K562 (cell line): ENCODE measurements at regions not wholly inside any gene's neighbourhood (a gene's known extent, or its start where the extent isn't known, plus 50 kb on each side); places are given as distances from the start of the nearest gene placed in this dataset.

Experiments
- ATAC-seq: fragments of 200-7000 bp; cut with Tn5 transposase; 3 replicates; pipeline ENCODE4 v1.9.1; 2020; ENCODE audit warnings: moderate library complexity
- BruUV-seq: library from RNA; stranded (reverse); fragments of 400-500 nt; replicated peaks from 2 replicates; lab custom pipeline; 2021; lab: Mats Ljungman, UMichigan
- CTCF ChIA-PET: fragments of 300-600 bp; formaldehyde crosslinking; extraction: SDS; loops from one replicate; lab custom pipeline; 2021; ENCODE audit warnings: low intra/inter-chr PET ratio; lab: Yijun Ruan, JAX
- POLR2A ChIA-PET: fragments of 300-600, 350-650 bp; sonication (Branson Sonifier 250); formaldehyde crosslinking; extraction: SDS; loops from one replicate; lab custom pipeline; 2021; ENCODE audit warnings: antibody characterized with exemption, inconsistent platforms; lab: Yijun Ruan, JAX
- DNase-seq, 4 experiments: peaks; one replicate each; pipeline versions ENCODE4 v3.0.0 to v3.0.0-alpha.2; 2011 to 2018; ENCODE audit warnings: low spot score in 3 of 4, mixed read lengths in 3 of 4; ENCODE audit errors: extremely low read depth in 1 of 4
- FAIRE-seq: peaks from 2 replicates; lab custom pipeline; 2011; peaks lifted over from hg19 to GRCh38; lab: Jason Lieb, UNC
- H2AFZ ChIP-seq: 2 replicates; pipeline ENCODE4 v1.6.0; 2011; ENCODE audit warnings: low read depth, low read length, control low read depth, inconsistent platforms
- H3K27ac ChIP-seq: fragments of 200-600 bp; 3 replicates; pipeline ENCODE4 v1.8.0; 2011; ENCODE audit warnings: low read depth, mild to moderate bottlenecking, control low read depth, inconsistent platforms, low read length, moderate library complexity, mixed read lengths; ENCODE audit errors: extremely low read depth
- H3K27me3 ChIP-seq, 2 experiments: fragments of 300-600 bp in 1 of 2; 2 replicates in 1 of 2; 3 replicates in 1 of 2; pipeline versions ENCODE4 v1.6.0 to v1.8.0; 2011; ENCODE audit warnings: inconsistent platforms in 2 of 2, low read length in 2 of 2, mild to moderate bottlenecking in 1 of 2, mixed read lengths in 1 of 2, moderate library complexity in 1 of 2; ENCODE audit not compliant: control insufficient read depth in 2 of 2, insufficient read depth in 2 of 2
- H3K36me3 ChIP-seq: fragments of 300-600 bp; 3 replicates; pipeline ENCODE4 v1.8.0; 2011; ENCODE audit warnings: mild to moderate bottlenecking, low read length, inconsistent platforms; ENCODE audit not compliant: control insufficient read depth, insufficient read depth
- H3K4me1 ChIP-seq, 2 experiments: fragments of 200-600 bp in 1 of 2; replicated peaks in 1 of 2; 2 replicates in 1 of 2; 3 replicates in 1 of 2; pipeline versions ENCODE4 v1.5.1 to v1.8.0; 2011; ENCODE audit warnings: inconsistent platforms in 2 of 2, low read length in 2 of 2, mild to moderate bottlenecking in 1 of 2, mixed read lengths in 1 of 2, moderate library complexity in 1 of 2; ENCODE audit not compliant: control insufficient read depth in 2 of 2, insufficient read depth in 2 of 2
- H3K4me2 ChIP-seq: 2 replicates; pipeline ENCODE4 v1.6.1; 2011; ENCODE audit warnings: low read length, control low read depth, inconsistent platforms, mixed read lengths; ENCODE audit not compliant: insufficient read depth
- H3K4me3 ChIP-seq: fragments of 200-600 bp; sonication (generic), shearing (Covaris generic); 2 replicates; pipeline ENCODE4 v1.5.1; 2016; ENCODE audit warnings: control low read depth, inconsistent platforms
- H3K79me2 ChIP-seq: fragments of 200-600 bp; 3 replicates; pipeline ENCODE4 v1.8.0; 2011; ENCODE audit warnings: low read length, inconsistent platforms; ENCODE audit not compliant: control insufficient read depth, insufficient read depth
- H3K9ac ChIP-seq, 2 experiments: 2 replicates each; pipeline versions ENCODE4 v1.6.0 to v1.6.1; 2011; ENCODE audit warnings: low read depth in 2 of 2, low read length in 2 of 2, control low read depth in 1 of 2, inconsistent platforms in 1 of 2, mild to moderate bottlenecking in 1 of 2, mixed read lengths in 1 of 2; ENCODE audit not compliant: insufficient read depth in 1 of 2
- H3K9me1 ChIP-seq: one replicate; pipeline ENCODE4 v1.6.0; 2011; ENCODE audit warnings: inconsistent platforms, mild to moderate bottlenecking, low read length, moderate library complexity; ENCODE audit not compliant: control insufficient read depth, insufficient read depth
- H3K9me3 ChIP-seq: replicated peaks from 2 replicates; pipeline ENCODE4 v1.5.1; 2011; ENCODE audit warnings: low read depth, low read length, inconsistent platforms; ENCODE audit not compliant: control insufficient read depth, insufficient read depth
- H4K20me1 ChIP-seq: replicated peaks from 2 replicates; pipeline ENCODE4 v1.6.1; 2011; ENCODE audit warnings: low read length, inconsistent platforms, mixed read lengths; ENCODE audit not compliant: control insufficient read depth, insufficient read depth
- ARID1B ChIP-seq: fragments of 450-650 bp; IDR thresholded peaks from 2 replicates; pipeline ENCODE4 v1.6.1; 2016; ENCODE audit warnings: antibody characterized with exemption, mild to moderate bottlenecking, inconsistent platforms
- HBP1 ChIP-seq: fragments of 450-650 bp; formaldehyde crosslinking; IDR thresholded peaks from 2 replicates; pipeline ENCODE4 v1.4.0; 2022; ENCODE audit warnings: missing genetic modification characterization
- MAX ChIP-seq: sonication (generic); formaldehyde crosslinking; IDR thresholded peaks from 2 replicates; pipeline ENCODE4 v1.9.0; 2022; ENCODE audit warnings: mild to moderate bottlenecking, missing genetic modification reagents
- MCM3 ChIP-seq: fragments of 450-650 bp; IDR thresholded peaks from 2 replicates; pipeline ENCODE4 v1.6.1; 2016
- ZBTB11 ChIP-seq, 3 experiments: fragments of 200-800 bp in 1 of 3; fragments of 250-450 bp in 1 of 3; fragments of 450-650 bp in 1 of 3; sonication (Bioruptor Pico) in 1 of 3; sonication (Bioruptor generic) in 1 of 3; formaldehyde crosslinking in 1 of 3; IDR thresholded peaks; 2 replicates each; pipeline versions ENCODE4 v1.6.1 to v1.8.0; 2016 to 2022; ENCODE audit warnings: mild to moderate bottlenecking in 2 of 3, missing genetic modification characterization in 2 of 3, missing compliant biosample characterization in 1 of 3, moderate library complexity in 1 of 3
- ZNF277 ChIP-seq: fragments of 250-450 bp; sonication (Bioruptor Pico); IDR thresholded peaks from 2 replicates; pipeline ENCODE4 v1.8.0; 2022; ENCODE audit warnings: inconsistent platforms, mild to moderate bottlenecking, moderate library complexity, borderline replicate concordance
- ZNF644 ChIP-seq: fragments of 200-800 bp; sonication (Bioruptor generic); IDR thresholded peaks from 2 replicates; pipeline ENCODE4 v1.6.1; 2016; ENCODE audit warnings: low read depth, missing genetic modification characterization, missing compliant biosample characterization
- WGBS: fragments of 100-300 bp; shearing (Covaris generic); methylation state at CpG from one replicate; pipeline ENCODE4 v1.1.6; 2016; ENCODE audit warnings: low coverage, mixed read lengths; ENCODE audit not compliant: insufficient coverage; ENCODE audit errors: missing lambda C conversion rate; 5-methylcytosine and 5-hydroxymethylcytosine counted together
- in situ Hi-C: fragments of 300-500 bp; cut with MboI; formaldehyde crosslinking; loops from 4 replicates; pipeline ENCODE4 v1.15.0; 2018; ENCODE audit warnings: inconsistent platforms, mixed read lengths
- intact Hi-C: fragments of 100-400 bp; cut with micrococcal nuclease; formaldehyde crosslinking; loops from 2 replicates; pipeline ENCODE4 v1.14.2; 2022

- in situ Hi-C loops: no loop called here
- H3K4me1 ChIP-seq: peaks cover 37 to 76% of the 10 kb centered on the region in 2 experiments
- no TSS peak for BruUV-seq
- H3K4me2 ChIP-seq: no peak overlapping the region
- POLR2A ChIA-PET: interaction anchor here (0.6 to 9.1 kb wide), 3 partner anchors 10 to 1348 kb away, joined by 3 to 60 read pairs (median 3); no protein-coding TSS in a partner anchor
- H3K36me3 ChIP-seq: no peaks in the 10 kb centered on the region
- H3K27me3 ChIP-seq: no peaks in the 10 kb centered on the region
- FAIRE-seq: no peak
- H2AFZ ChIP-seq: no peak overlapping the region
- H3K9me1 ChIP-seq: no peaks in the 10 kb centered on the region
- intact Hi-C loops: loop anchor here (2.0 to 5.0 kb wide), 2 partner anchors 13 to 75 kb away; no protein-coding TSS in a partner anchor
- TF ChIP-seq ZNF644 (tag): no peak
- no peak for TF ChIP-seq HBP1 (CRISPR knock-in tag)
- TF ChIP-seq ZBTB11 (CRISPR knock-in tag; IDR thresholded peaks at IDR 0.05): no peak
- TF ChIP-seq MCM3: no peak
- no peak for TF ChIP-seq MAX (CRISPR knock-in tag)
- no peak for TF ChIP-seq ZNF277 (CRISPR knock-in tag)
- TF ChIP-seq ARID1B: no peak
- WGBS: 72% methylated on average over 12 of the region's 12 CpGs
- CTCF ChIA-PET: interaction anchor here (0.5 kb wide), 1 partner anchor 21 kb away, joined by 3 read pairs; no protein-coding TSS in a partner anchor
- ATAC-seq: no peak
- H4K20me1 ChIP-seq: no peaks in the 10 kb centered on the region; the same call in 1 of the 2 replicates
- H3K9ac ChIP-seq: peak overlapping the region in 1 of 2 experiments; percentile 59; a peak in 2 of 4 replicates
- no peak for DNase-seq
- no peaks in the 10 kb centered on the region for H3K9me3 ChIP-seq
- no peak overlapping the region for H3K4me3 ChIP-seq
- no peak overlapping the region for H3K27ac ChIP-seq
- H3K79me2 ChIP-seq: peaks cover 11% of the 10 kb centered on the region; the same call in 2 of the 3 replicates
Observed at GRCh38 chr16:85317704-85318103, 205.4 kb upstream of the CIBAR2 start.
